Skin of body (tissue), 1 donor: ENCODE measurements at regions not wholly inside any gene's neighbourhood (a gene's known extent, or its start where the extent isn't known, plus 50 kb on each side); places are given as distances from the start of the nearest gene placed in this dataset.

Experiments
- DNase-seq: peaks from one replicate; lab custom pipeline; 2025; lab: John Stamatoyannopoulos, UW

DNA sequence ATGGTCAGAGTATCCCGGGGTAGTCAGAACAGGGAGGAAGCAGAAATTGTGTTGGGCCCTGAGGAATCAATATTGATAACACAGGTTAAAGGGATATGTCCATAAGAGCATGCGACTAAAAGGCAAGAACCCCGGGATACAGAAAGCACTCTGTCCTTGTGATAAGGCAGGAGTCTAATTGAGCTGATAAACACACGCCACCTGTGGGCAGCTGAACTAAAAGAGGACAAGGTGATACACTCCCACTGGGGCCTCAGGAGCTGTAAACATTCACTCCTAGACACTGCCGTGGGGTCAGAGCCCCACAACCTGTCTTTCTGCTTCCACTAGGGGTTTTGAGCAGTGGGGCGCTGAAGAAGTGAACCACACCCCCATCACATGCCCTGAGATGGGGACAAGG lies 144.7 kb upstream of the MPDZ start:
- no peak for DNase-seq

DNA sequence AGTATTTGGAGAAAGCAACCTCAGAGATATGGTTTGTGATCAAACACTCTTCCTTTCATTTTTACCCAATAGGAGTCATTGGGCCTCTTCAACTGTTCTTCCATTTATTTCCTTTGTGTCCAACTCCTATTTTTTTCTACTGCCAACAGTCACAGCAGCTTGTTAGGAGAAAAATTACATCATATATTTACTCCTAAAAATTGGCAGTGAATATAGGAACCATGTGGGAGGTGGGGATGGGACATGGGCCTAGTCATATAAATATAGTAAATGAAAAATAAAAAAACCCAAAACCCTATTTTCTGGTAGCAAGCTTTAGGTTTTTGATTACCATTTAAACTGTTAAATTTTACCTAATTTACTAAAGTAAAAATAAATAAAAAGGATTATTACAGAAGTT lies 134.9 kb upstream of the MPDZ start:
- DNase-seq: no peak

DNA sequence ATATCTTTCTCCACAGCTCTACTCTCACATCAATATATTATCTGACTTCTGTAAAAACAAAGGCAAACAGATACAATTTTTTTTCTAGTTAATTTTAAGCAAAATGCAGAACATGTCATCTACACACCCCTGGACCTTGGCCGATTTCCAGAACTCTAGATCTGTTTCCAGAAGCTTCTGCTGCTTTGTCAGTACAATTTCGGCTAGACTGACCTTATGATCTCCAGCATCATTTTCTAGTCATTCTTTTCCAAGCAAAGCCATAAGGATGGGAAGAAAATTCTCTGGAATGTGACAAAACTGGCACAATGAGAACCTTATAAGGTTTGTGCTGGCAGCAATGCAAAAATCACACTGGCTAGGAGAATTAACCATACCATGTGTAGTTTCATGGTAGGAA lies 132.8 kb upstream of the MPDZ start:
- DNase-seq: peak; percentile 54

DNA sequence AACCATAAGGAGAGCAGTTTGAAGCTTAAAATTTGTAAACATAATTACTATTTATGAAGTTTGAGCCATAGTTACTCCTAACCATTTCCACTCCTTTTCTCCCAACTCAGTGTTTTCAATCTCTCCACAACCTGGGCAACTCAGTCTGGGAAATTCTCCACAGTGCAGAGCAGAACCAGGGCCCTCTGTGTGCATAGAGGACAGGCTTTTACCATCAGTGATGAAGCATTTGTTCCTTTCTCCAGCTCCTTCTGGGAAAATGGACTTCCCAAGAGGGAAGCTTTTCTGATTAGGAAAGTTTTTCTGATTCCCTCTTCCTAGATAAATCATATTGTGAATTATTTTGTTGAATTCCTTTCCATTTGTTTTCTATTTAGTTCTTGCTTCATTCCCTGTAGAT lies 132.3 kb upstream of the MPDZ start:
- peak; percentile 54 for DNase-seq

DNA sequence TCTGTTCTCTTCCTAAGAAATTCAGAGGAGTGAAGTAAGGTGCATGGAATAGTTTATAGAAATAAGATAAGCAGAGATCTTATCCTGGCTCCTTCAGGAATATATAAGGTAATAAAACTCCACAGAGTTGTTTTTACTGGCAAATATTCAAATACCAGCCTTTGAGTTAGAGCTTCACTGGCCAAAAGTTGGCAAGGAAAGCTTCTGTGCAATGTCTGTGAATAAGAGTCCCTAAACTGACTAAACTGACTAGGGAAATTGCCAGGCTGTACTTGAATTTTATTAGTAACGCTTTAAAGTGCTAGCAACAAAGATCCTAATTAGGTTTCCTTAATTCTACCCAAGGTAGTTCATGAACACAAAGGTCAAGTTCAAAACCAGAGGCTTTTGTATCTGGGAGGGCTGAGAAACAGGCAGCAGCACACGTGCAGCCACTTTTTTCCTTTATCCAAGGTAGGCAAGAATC lies 131.1 kb upstream of the MPDZ start:
- no peak for DNase-seq

DNA sequence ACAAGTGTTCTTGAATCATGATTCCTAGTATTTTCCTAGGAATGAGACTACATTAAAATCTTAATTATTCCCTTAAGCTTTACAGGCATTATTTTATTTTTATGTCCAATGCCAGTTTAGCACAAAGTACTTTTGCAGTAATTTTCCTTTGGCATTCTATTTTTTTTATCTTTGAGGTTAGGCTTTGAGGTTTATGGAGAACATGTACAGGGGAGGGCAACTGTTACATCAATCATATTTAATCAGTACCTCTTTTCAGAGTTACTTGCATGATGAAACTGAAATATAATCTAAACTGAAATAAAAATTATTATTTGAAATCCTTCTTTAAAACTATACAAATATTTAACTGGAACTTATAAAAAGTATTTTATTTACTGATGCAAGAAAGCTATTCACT lies 118.2 kb upstream of the MPDZ start:
- DNase-seq: no peak

DNA sequence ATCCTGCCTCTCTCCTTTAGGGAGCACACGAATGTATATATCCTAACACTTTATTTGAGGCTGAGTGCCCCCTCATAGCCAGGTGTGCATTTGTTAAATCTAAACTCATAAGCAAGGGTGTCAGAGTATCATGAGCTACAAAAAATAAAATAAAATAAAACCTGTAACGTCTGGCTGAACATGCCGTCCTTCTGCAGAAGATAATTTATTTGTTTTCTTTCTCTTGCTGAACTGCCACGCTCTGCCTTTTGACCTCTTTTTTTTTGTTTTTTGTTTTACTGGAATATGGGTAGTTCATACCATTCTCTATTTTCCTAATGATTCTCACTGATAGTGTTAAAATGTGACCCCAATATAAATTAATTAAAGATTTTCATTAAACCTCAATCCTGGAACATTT lies 117.7 kb upstream of the MPDZ start:
- DNase-seq: no peak

DNA sequence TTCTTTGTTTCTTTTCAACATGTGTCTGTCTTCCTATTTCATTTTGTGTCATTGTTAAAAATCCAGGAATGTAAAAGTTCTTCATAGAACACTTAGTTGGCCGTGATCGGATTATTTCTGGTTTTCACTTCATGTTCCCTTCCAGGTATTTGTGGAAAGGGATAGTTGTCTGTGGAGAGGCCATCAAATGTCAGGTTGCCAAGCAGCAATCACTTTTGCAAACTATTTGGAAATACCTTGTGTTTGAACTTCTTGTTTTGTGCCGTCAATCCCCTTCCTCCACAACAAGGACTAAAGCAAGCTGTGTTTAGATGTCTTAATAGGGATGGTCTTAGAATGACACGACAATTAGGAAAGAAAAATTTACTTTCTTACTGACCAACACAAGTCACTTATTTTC lies 116.9 kb upstream of the MPDZ start:
- DNase-seq: no peak

DNA sequence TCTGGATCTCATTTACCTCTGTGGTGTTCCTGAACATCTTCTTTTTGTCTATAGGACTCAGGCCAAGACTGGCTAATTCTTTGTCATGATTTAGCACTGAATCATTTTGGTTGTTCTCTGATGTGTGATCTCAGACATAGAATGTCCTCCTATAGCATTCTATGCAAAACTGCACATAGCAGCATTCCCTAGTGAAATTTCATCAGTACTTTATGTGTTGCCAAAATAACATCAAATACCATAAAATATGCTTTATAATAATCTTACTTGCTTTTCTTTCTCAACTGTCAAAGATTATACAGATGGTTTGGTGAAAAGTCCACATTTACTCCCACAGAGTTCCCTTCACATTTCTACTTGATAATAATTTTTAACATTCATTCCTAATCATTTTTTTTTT lies 115.7 kb upstream of the MPDZ start:
- peak; percentile 82 for DNase-seq

DNA sequence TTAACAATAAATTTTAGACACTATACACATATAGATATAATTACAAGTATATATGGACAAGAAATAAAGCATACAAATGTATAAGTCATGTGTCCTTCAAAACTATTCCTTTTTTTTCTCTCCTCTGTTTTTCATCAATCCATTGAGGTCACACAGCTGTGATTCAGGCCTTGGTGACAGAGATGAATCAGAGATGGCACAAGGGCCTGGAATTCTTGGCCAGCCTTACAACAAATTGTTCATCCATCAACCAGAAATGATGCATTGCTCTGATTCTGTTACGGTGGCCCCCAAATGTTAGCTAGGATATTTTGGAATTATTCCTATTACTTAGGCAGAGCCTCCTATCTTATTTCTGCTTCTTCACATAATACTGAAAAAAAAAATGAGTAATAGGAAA lies 108.7 kb upstream of the MPDZ start:
- peak; percentile 84 for DNase-seq

DNA sequence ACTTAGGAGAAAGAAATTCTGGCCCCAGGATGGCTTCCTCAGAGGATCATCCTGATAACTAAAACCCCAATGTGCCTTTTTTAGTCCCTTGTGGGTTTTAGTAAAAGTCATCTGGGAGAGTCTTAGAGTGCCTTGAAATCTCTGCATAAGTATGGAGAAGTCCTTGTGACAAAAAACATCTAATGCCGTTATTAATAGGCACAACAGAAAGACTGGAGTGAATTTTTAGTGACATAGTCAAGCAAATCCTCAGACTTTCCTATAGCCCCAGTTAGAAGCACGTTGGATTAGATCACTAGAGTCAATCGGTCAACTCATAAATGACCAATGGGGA lies 108.2 kb upstream of the MPDZ start:
- peak; percentile 85 for DNase-seq

DNA sequence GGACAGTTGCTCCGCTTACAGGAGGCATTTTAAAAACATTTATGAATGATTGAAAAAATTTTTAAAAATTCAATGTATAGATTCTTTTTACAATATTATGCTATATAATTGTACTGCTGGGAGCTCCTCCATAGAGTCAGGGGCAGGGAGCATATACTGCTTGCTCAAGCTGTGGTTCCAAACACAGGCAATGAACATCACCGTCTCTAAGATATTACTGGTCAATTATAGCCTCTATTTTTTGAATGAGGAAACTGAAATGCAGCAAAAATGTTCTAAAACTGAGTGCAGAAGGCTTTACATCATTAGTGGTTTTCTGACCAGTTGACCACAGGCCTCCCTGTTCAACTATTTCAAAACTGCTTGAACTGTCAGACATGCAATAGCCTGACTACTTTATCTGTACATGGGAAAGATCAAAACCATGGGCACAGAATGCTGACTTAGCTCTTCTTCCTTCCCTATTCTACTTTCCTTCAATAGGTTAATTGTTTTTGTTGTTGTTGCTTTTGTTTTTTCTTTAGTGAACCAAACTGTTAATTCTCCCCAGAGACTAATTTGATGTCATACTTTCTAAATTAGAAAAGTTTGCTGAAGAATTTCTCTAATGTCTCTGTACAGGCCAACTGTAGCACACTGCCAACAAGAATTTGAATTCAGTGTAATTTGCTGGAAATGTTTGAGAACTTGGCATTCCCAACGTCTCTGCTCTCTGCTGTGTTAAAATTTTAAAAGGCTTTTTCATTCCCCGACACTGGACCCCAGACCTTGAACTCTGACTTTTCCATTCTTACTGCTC lies 107.6 kb upstream of the MPDZ start:
- DNase-seq: peak; percentile 89

DNA sequence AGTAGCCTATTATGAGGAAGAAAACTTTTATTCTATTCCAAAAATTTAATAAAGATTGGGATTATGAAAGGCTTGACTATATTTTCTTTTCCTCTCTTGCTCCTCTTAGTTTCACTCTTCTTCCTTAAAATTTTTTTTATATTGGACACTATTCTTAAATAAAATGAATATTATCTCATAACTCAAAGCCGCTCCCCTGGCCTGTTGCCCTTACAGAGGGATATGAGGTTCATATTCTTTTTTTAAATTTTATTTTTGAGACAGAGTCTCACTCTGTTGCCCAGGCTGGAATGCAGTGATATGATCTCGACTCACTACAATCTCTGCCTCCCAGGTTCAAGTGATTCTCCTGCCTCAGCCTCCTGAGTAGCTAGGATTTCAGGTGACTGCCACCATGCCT lies 106.8 kb upstream of the MPDZ start:
- DNase-seq: no peak

DNA sequence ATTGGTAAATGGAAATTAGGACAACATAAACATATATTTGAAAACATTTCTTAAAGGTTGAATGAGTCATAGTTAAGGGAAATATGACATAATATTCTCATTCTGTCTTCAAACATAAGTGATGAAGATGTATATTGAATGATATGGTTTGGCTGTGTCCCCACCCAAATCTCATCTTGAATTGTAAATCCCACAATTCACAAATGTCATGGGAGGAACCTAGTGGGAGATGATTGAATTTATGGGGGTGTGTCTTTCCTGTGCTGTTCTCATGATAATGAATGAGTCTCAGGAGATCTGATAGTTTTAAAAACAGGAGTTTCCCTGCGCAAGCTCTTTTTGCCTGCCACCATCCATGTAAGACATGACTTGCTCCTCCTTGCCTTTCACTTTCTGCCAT lies 104.4 kb upstream of the MPDZ start:
- DNase-seq: no peak

DNA sequence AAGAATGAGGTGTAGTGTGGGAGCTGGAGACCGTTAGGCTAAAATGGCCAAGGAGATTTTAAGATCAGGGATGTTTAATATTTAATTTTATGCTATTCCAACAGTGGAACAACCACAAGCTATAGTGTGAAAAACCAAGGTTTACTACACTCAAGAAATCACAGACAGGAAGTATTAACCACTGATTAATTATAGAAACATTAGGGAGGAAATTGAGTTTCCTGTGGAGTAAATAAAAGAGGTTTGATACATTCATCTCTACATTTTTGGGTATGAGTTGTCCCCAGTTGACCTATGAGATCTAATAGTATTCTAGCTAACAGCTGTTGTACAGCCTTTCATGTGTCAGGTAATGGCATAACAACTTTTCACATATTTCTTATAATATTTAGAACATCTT lies 103.7 kb upstream of the MPDZ start:
- DNase-seq: no peak

DNA sequence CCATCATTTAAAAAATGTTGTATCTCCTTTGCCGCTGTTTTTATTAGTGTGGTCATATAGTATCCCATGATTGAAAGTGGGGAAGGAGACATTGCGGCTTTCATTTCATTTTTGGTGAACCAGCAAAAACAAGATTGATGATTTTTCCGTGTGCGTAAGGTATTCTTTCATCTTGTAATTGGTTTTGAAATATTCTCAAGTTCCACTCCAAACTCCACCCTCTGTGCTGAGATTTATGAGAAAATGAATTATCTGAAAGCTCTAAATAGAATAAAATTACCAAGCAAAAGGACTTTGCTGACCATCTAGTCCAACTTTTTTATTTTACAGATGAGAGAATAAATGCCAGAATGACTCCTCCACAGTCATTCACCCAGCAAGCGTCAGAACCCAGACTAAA lies 103.1 kb upstream of the MPDZ start:
- no peak for DNase-seq

DNA sequence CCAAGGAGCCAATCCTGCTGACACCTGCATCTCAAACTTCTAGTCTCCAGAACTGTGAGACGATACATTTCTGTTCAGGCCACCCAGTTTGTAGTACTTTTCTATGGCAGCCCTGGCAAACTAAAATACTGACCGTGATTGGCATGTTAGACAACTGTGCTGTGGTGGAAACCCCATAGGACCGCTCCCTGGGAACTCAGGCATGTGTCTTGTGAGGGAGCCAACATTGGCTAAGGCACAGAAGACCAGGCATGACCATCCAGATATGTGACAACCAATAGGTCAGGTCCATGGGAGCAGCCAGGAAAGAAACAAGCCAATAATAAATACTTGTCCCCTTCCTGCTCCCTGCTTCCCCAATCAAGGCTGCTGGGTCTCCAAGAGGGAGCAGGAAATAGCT lies 101.4 kb upstream of the MPDZ start:
- no peak for DNase-seq

DNA sequence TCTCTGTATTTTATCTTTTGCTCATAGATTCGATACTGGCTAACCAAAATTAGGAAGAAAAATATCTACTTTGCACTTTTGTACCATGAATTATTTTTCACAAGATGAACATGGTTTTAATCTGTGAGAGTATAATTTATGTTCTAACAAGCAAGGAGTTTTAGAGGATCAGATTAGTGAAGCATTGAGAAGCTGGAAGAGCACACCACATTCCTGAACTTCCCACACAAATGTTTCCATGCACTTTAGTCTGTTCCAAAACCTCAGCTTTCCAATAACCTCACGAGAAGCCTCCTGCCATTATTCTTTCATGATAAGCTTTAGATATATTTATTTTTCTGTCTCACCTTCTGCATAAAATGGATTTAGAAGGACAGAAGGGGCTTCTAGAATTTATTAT lies 98.7 kb upstream of the MPDZ start:
- DNase-seq: peak; percentile 92

DNA sequence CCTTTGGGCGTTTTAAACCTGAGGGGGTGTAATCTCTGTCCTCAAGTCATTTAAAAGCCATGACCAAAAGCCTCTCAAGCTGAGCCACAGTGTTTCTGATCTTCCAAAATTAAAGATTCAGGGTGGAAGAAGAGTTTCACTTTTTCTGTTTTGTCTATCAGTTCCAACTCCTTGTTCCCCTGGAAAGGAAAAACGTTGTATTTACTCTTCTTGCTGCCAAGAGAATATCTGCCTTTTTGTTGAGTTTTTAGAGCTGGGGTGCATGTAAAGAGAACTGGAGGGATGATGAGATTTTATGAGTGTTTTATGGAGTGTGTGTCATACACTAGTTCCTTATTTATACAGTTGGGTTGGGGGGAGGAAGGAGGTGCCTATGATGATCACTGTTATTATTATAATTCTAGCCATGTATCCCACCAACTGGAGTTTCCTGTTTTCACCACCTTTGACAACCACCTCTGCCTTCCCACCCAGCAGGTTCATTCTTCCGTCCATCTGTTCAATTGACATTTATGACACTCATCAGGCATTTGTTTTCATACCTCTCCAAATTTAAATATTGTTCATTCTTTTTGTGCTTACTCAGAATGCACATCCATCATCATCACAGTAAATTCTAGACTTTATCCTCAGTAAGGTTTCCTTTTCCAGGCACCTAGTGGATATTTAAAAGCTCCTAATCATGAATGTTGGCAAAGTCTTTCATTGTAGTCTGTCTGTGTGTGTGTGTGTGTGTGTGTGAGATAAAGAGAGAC lies 97.9 kb upstream of the MPDZ start:
- no peak for DNase-seq

DNA sequence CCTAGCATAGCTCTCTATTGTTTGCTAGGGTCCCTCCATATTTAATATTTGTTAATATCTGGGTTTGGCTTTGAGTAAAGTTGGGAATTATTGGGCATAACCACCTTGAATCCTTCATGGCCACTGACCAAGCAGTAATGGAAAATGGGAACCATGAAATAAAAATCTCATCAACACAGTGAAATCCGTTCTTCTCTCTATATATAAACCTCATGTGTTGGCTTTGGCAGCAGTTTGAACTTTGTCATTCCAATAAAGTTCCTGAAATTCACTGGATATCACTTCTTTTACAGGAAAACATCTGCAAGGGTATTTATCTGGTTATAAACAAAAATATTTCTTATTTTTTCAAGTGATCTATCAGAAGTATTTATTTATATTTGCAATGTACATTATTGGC lies 93.0 kb upstream of the MPDZ start:
- DNase-seq: peak; percentile 9

DNA sequence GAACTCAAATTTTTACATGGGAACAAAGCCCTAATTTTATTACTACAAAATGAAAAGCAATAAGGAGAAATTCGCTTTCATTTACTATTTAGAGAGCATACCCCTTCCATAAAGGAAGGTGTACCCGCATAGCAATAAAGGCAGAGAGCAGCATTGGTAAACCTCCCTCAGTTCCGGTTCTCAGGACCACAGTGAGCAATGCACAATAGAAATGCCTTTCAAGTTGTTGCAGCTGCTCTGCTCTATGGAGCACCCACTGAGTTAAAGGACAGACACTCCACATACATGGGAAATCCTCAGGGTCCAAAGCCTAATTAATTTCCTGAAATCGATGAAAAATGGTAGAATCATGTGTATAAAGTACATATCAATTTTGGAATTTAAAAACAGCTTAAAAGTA lies 89.9 kb upstream of the MPDZ start:
- no peak for DNase-seq

DNA sequence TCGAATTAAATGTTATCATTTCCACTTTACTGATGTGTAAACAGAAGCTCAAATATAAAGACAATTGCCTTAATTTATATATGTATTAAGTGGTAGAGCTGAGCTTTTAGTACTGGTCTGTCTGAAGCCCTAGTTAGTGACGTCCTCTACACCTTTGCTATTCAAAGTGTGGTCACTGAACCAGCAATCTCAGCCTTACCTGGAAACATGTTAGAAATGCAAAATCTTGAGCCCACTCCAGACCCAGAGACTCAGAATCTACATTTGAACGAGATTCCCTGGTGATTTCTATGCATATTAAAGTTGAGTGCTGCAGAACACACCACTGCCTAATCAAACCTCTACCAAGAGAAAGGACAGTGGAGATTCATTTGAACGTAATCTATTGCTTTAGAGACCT lies 88.3 kb upstream of the MPDZ start:
- no peak for DNase-seq

DNA sequence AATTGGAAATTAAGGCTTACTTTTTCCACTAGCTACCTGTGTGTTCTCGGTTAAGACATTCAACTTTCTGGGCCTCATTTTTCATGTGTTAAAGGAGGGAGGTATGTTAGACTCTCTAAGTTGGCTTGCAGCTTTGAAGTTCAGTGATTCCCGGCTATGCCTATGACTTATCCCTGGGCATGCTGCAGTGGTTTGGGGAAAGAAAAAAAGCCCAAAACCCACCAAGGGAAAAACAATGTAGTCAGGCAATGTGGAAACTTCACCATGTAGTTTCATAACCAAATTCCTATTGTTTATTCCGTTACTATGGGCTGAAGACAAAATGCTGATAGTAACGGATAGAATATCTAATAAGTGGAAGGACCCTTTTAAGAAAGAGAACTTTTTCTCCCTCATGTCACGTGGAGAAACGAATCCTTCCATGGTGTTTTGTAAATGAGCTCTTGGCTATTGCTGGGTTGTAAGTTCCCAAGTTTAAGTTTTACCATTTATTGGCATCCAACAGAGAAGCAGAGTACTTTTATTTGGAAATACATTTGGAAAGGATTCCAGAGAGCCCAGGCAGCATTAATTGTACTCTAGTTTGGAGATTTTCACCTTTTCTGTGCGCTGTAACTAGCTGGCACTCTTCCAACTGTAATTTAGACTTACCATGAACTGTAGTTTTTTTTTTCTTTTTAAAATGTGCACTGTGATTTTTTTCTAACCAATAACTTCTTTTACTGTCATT lies 84.9 kb upstream of the MPDZ start:
- DNase-seq: no peak
